H1 (cell line): ENCODE measurements at regions not wholly inside any gene's neighbourhood (a gene's known extent, or its start where the extent isn't known, plus 50 kb on each side); places are given as distances from the start of the nearest gene placed in this dataset.
"Not testable (repeated sequence)": the region's sequence is repeated elsewhere in the genome, so short reads cannot be mapped to it uniquely, and the experiment has no call there.

ENCODE experiments used
- CTCF ChIA-PET: fragments of 300-600 bp; sonication (Branson Sonifier 250); formaldehyde crosslinking; loops from one replicate; lab custom pipeline; 2021; ENCODE audit not compliant: partially characterized antibody; lab: Charles Lee
- POLR2A ChIA-PET: fragments of 300-600 bp; sonication (Branson Sonifier 250); formaldehyde crosslinking; loops from one replicate; lab custom pipeline; 2021; ENCODE audit warnings: inconsistent platforms; ENCODE audit not compliant: partially characterized antibody; lab: Charles Lee
- DNase-seq, 2 experiments: peaks; one replicate each; pipeline versions ENCODE4 v3.0.0 to v3.0.0-alpha.2; 2010 to 2022; ENCODE audit warnings: low spot score in 2 of 2, low read depth in 1 of 2, mixed read lengths in 1 of 2
- FAIRE-seq: peaks from 2 replicates; lab custom pipeline; 2011; peaks lifted over from hg19 to GRCh38; lab: Jason Lieb, UNC
- H2AFZ ChIP-seq: 2 replicates; pipeline ENCODE4 v1.8.1; 2012; ENCODE audit warnings: low read length, inconsistent platforms
- H2AK5ac ChIP-seq: 2 replicates; pipeline ENCODE4 v1.6.1; 2013; ENCODE audit warnings: low read depth, low read length
- H2BK120ac ChIP-seq: replicated peaks from 2 replicates; pipeline ENCODE3; 2013; ENCODE audit warnings: low read depth, low read length, inconsistent platforms
- H2BK12ac ChIP-seq: 2 replicates; pipeline ENCODE4 v1.6.1; 2013; ENCODE audit warnings: low read depth, low read length
- H2BK15ac ChIP-seq: 2 replicates; pipeline ENCODE4 v1.6.1; 2013; ENCODE audit warnings: low read length
- H2BK20ac ChIP-seq: 2 replicates; pipeline ENCODE4 v1.6.1; 2013; ENCODE audit warnings: low read length
- H2BK5ac ChIP-seq: 2 replicates; pipeline ENCODE4 v1.6.1; 2013; ENCODE audit warnings: low read depth, low read length
- H3K14ac ChIP-seq: 2 replicates; pipeline ENCODE4 v1.6.1; 2013; ENCODE audit warnings: inconsistent platforms; ENCODE audit not compliant: insufficient read length
- H3K18ac ChIP-seq: 2 replicates; pipeline ENCODE4 v1.6.1; 2013; ENCODE audit warnings: low read length; ENCODE audit errors: extremely low read depth
- H3K23ac ChIP-seq: 2 replicates; pipeline ENCODE4 v1.6.1; 2013; ENCODE audit warnings: inconsistent platforms; ENCODE audit not compliant: insufficient read length
- H3K23me2 ChIP-seq: 2 replicates; pipeline ENCODE4 v1.6.1; 2013; ENCODE audit warnings: low read depth, low read length
- H3K27ac ChIP-seq: 2 replicates; pipeline ENCODE4 v1.6.1; 2011; ENCODE audit warnings: low read depth, low read length, inconsistent platforms
- H3K27me3 ChIP-seq, 4 experiments: replicated peaks in 1 of 4; 1 replicate in 1 of 4; 2 replicates in 3 of 4; pipeline versions ENCODE4 v1.6.1 to v1.8.1; 2011 to 2013; ENCODE audit warnings: low read length in 3 of 4, mild to moderate bottlenecking in 3 of 4, inconsistent platforms in 2 of 4, mixed read lengths in 2 of 4, moderate library complexity in 1 of 4; ENCODE audit not compliant: control insufficient read depth in 3 of 4, insufficient read depth in 3 of 4; ENCODE audit errors: extremely low read depth in 1 of 4
- H3K36me3 ChIP-seq, 4 experiments: 2 replicates each; pipeline versions ENCODE4 v1.6.1 to v1.8.1; 2011 to 2013; ENCODE audit warnings: mild to moderate bottlenecking in 4 of 4, low read length in 3 of 4, moderate library complexity in 2 of 4, control low read depth in 1 of 4, inconsistent platforms in 1 of 4; ENCODE audit not compliant: insufficient read depth in 4 of 4, control insufficient read depth in 2 of 4
- H3K4ac ChIP-seq: replicated peaks from 2 replicates; pipeline ENCODE3; 2013; ENCODE audit warnings: low read length, low read depth, mixed read lengths, inconsistent platforms; ENCODE audit not compliant: insufficient read length
- H3K4me1 ChIP-seq, 4 experiments: replicated peaks in 1 of 4; 1 replicate in 1 of 4; 2 replicates in 3 of 4; pipeline versions ENCODE4 v1.6.1 to v1.8.1; 2011 to 2013; ENCODE audit warnings: low read length in 3 of 4, inconsistent platforms in 2 of 4, mixed read lengths in 1 of 4; ENCODE audit not compliant: insufficient read depth in 4 of 4, control insufficient read depth in 3 of 4
- H3K4me2 ChIP-seq, 2 experiments: 2 replicates each; pipeline versions ENCODE4 v1.6.1 to v1.8.1; 2011 to 2013; ENCODE audit warnings: low read depth in 2 of 2, low read length in 2 of 2, control low read depth in 1 of 2, inconsistent platforms in 1 of 2, mild to moderate bottlenecking in 1 of 2; ENCODE audit not compliant: insufficient read depth in 1 of 2
- H3K4me3 ChIP-seq, 4 experiments: fragments of 200-600, 300-600 bp in 1 of 4; sonication (generic), shearing (Covaris generic), sonication (Bioruptor Twin) in 1 of 4; 2 replicates each; pipeline versions ENCODE4 v1.5.1 to v1.8.1; 2011 to 2016; ENCODE audit warnings: low read length in 4 of 4, low read depth in 3 of 4, control low read depth in 2 of 4, inconsistent platforms in 2 of 4, mild to moderate bottlenecking in 2 of 4, mixed read lengths in 1 of 4, moderate library complexity in 1 of 4; ENCODE audit not compliant: insufficient read depth in 2 of 4; ENCODE audit errors: extremely low read depth in 1 of 4
- H3K56ac ChIP-seq: replicated peaks from 2 replicates; pipeline ENCODE3; 2013; ENCODE audit warnings: low read depth, mild to moderate bottlenecking, mixed read lengths, low read length, inconsistent platforms; ENCODE audit not compliant: insufficient read length
- H3K79me1 ChIP-seq: 2 replicates; pipeline ENCODE4 v1.6.1; 2013; ENCODE audit warnings: low read depth, low read length, control low read depth
- H3K79me2 ChIP-seq, 2 experiments: 2 replicates each; pipeline versions ENCODE4 v1.6.1 to v1.8.1; 2012 to 2013; ENCODE audit warnings: low read length in 2 of 2, mild to moderate bottlenecking in 2 of 2, inconsistent platforms in 1 of 2; ENCODE audit not compliant: insufficient read depth in 2 of 2, control insufficient read depth in 1 of 2
- H3K9ac ChIP-seq, 4 experiments: replicated peaks in 1 of 4; 1 replicate in 1 of 4; 2 replicates in 3 of 4; pipeline versions ENCODE4 v1.6.1 to v1.8.1; 2011 to 2013; ENCODE audit warnings: low read depth in 3 of 4, low read length in 3 of 4, control low read depth in 2 of 4, mild to moderate bottlenecking in 2 of 4, moderate library complexity in 2 of 4, inconsistent platforms in 1 of 4; ENCODE audit errors: extremely low read depth in 1 of 4
- H3K9me3 ChIP-seq, 2 experiments: 2 replicates each; pipeline versions ENCODE4 v1.6.1 to v1.8.1; 2012 to 2013; ENCODE audit warnings: mild to moderate bottlenecking in 2 of 2, moderate library complexity in 2 of 2, control low read depth in 1 of 2, inconsistent platforms in 1 of 2, low read depth in 1 of 2, low read length in 1 of 2, mixed read lengths in 1 of 2; ENCODE audit not compliant: insufficient read depth in 2 of 2
- H4K20me1 ChIP-seq, 2 experiments: replicated peaks in 1 of 2; 2 replicates each; pipeline versions ENCODE3 to v1.8.1; 2011 to 2013; ENCODE audit warnings: inconsistent platforms in 2 of 2, low read length in 2 of 2, mild to moderate bottlenecking in 1 of 2; ENCODE audit not compliant: insufficient read depth in 2 of 2, control insufficient read depth in 1 of 2
- H4K5ac ChIP-seq: 2 replicates; pipeline ENCODE4 v1.6.1; 2013; ENCODE audit warnings: low read length, low read depth, mixed read lengths, inconsistent platforms; ENCODE audit not compliant: insufficient read length
- H4K8ac ChIP-seq: 2 replicates; pipeline ENCODE4 v1.8.0; 2013; ENCODE audit warnings: mild to moderate bottlenecking, moderate library complexity, low read length, inconsistent platforms; ENCODE audit not compliant: insufficient read depth; ENCODE audit errors: extremely low read depth
- H4K91ac ChIP-seq: replicated peaks from 2 replicates; pipeline ENCODE3; 2013; ENCODE audit warnings: low read length, mixed read lengths, inconsistent platforms; ENCODE audit not compliant: insufficient read length
- BRCA1 ChIP-seq: IDR thresholded peaks from 2 replicates; pipeline ENCODE4 v1.6.1; 2012; ENCODE audit warnings: low read depth, low read length, improper control_type of control experiment
- CHD2 ChIP-seq: IDR thresholded peaks from 2 replicates; pipeline ENCODE4 v1.6.1; 2012; ENCODE audit warnings: low read length, improper control_type of control experiment
- CREB1 ChIP-seq: IDR thresholded peaks from 2 replicates; pipeline ENCODE4 v1.6.1; 2012; ENCODE audit warnings: inconsistent platforms
- CTCF ChIP-seq, 3 experiments: IDR thresholded peaks; 1 replicate in 2 of 3; 2 replicates in 1 of 3; pipeline versions ENCODE4 v1.5.1 to v1.6.1; 2011; ENCODE audit warnings: low read length in 3 of 3, mild to moderate bottlenecking in 3 of 3, inconsistent platforms in 2 of 3, low read depth in 1 of 3, moderate library complexity in 1 of 3; ENCODE audit not compliant: insufficient read depth in 1 of 3; ENCODE audit errors: control extremely low read depth in 1 of 3
- KDM4A ChIP-seq: IDR thresholded peaks from one replicate; pipeline ENCODE4 v1.7.1; 2012; ENCODE audit warnings: low read depth, mild to moderate bottlenecking, moderate library complexity, low read length, inconsistent platforms; ENCODE audit not compliant: severe bottlenecking
- SIN3A ChIP-seq, 2 experiments: IDR thresholded peaks in 1 of 2; conservative IDR thresholded peaks in 1 of 2; 2 replicates each; pipeline ENCODE4 v1.6.1; 2011 to 2012; ENCODE audit warnings: low read length in 2 of 2, improper control_type of control experiment in 1 of 2, low read depth in 1 of 2, mild to moderate bottlenecking in 1 of 2
- WGBS, 2 experiments: shearing (Covaris generic) in 1 of 2; methylation state at CpG; one replicate each; pipeline versions ENCODE4 v1.1.6 to v1.1.7; 2013 to 2015; ENCODE audit warnings: low lambda C conversion rate in 2 of 2, mixed read lengths in 2 of 2, inconsistent platforms in 1 of 2, low coverage in 1 of 2, missing lambda C conversion rate in 1 of 2; ENCODE audit not compliant: insufficient replicate concordance in 2 of 2, insufficient coverage in 1 of 2, insufficient read length in 1 of 2; ENCODE audit errors: extremely low coverage in 1 of 2, missing lambda C conversion rate in 1 of 2; 5-methylcytosine and 5-hydroxymethylcytosine counted together
- TF ChIP-seq, protein P1 (sequence below): IDR thresholded peaks from 2 replicates; pipeline ENCODE4 v1.6.1; 2012; ENCODE audit warnings: inconsistent platforms

DNA sequence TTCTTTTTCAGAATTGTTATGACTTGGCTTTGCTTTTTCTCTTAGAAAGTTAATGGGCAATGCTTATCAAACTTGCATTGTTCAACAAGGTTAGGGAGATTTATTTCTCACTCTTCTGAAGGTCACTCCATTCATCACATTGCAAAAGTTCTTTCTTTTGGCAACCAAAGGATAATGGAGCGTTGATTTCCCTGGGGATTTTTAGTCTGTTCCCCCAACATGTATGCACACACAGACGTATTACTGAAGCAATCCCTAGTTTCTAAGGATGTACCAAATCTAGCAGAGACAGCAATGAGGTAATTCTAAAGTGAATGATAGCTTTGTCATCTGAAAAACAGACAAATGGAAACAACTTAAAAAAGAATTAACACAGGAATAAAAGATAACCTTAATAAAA lies 349.1 kb downstream of the NYAP2 start (continued):
- TF ChIP-seq CTCF (IDR thresholded peaks at IDR 0.05; ENCODE audit: control extremely low read depth in 1 of 3, insufficient read depth in 1 of 3, low read depth in 1 of 3, low read length in 3 of 3) (no peak), SIN3A (conservative IDR thresholded peaks at IDR 0.05 in 1 of 2, IDR thresholded peaks at IDR 0.05 in 1 of 2; ENCODE audit: low read depth in 1 of 2, low read length in 2 of 2) (no peak), CHD2 (no peak), CREB1 (no peak), BRCA1 (no peak), KDM4A (no peak)
- TF ChIP-seq, protein P1, sequence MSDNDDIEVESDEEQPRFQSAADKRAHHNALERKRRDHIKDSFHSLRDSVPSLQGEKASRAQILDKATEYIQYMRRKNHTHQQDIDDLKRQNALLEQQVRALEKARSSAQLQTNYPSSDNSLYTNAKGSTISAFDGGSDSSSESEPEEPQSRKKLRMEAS, result no peak

- H2BK15ac ChIP-seq, H3K27me3 ChIP-seq, H2AFZ ChIP-seq, DNase-seq, H2BK20ac ChIP-seq, H3K9me3 ChIP-seq, H3K4me3 ChIP-seq, H2BK12ac ChIP-seq, H3K79me1 ChIP-seq, H2BK120ac ChIP-seq, H3K79me2 ChIP-seq, H4K8ac ChIP-seq, H2AK5ac ChIP-seq, H2BK5ac ChIP-seq, POLR2A ChIA-PET, H3K14ac ChIP-seq, H4K5ac ChIP-seq, H3K18ac ChIP-seq, H3K23ac ChIP-seq, CTCF ChIA-PET, H4K20me1 ChIP-seq, H3K9ac ChIP-seq, H3K27ac ChIP-seq, FAIRE-seq, H3K23me2 ChIP-seq, H4K91ac ChIP-seq, H3K4me1 ChIP-seq, H3K4ac ChIP-seq, H3K56ac ChIP-seq, H3K4me2 ChIP-seq, H3K36me3 ChIP-seq: not testable (repeated sequence)
- 92% methylated on average over 20 of the region's 35 CpGs; no CpG with 5 or more reads in 1 of the 2 experiments for WGBS, 2 experiments
These were observed 344.5 kb downstream of the NYAP2 start for GRCh38 chr2:225743996-225744395.
